ENCODE measurements at regions not wholly inside any gene's neighbourhood (a gene's known extent, or its start where the extent isn't known, plus 50 kb on each side); places are given as distances from the start of the nearest gene placed in this dataset.

GRCh38 chr11:82216927-82217570, 516.6 kb downstream of the FAM181B start:
- H3K4me1 ChIP-seq (ENCODE audit: control insufficient read depth in 2 of 3, insufficient read depth in 2 of 3, low read depth in 1 of 3, low read length in 3 of 3): no peaks in the 10 kb centered on the region
- no peak for DNase-seq
- intact Hi-C loops (cut with DNase I): no loop called here
- no peaks in the 10 kb centered on the region for H3K27me3 ChIP-seq (ENCODE audit: control insufficient read depth, insufficient read depth, low read length)
- H3K4me3 ChIP-seq (ENCODE audit: low read length in 3 of 3): no peak overlapping the region
- no peak overlapping the region for H3K9ac ChIP-seq (ENCODE audit: low read length in 3 of 3)
- H3K9me3 ChIP-seq (ENCODE audit: control insufficient read depth in 2 of 3, insufficient read depth in 1 of 3, low read length in 3 of 3): no peaks in the 10 kb centered on the region
- no peaks in the 10 kb centered on the region for H3K36me3 ChIP-seq (ENCODE audit: control insufficient read depth in 2 of 3, insufficient read depth in 3 of 3, low read length in 3 of 3)
- H3K27ac ChIP-seq (ENCODE audit: low read depth in 2 of 2, low read length in 2 of 2): no peak overlapping the region
- no peak for TF ChIP-seq CTCF (IDR thresholded peaks at IDR 0.05; ENCODE audit: borderline replicate concordance, extremely low read depth, insufficient read depth)
- FAIRE-seq: no peak

GRCh38 chr11:82210011-82210410, 523.7 kb downstream of the FAM181B start:
- intact Hi-C loops (cut with DNase I): no loop called here
- Histone ChIP-seq H3K36me3 (ENCODE audit: control insufficient read depth in 2 of 3, insufficient read depth in 3 of 3, low read length in 3 of 3) (no peaks in the 10 kb centered on the region), H3K9ac (ENCODE audit: low read length in 3 of 3) (no peak overlapping the region), H3K9me3 (ENCODE audit: control insufficient read depth in 2 of 3, insufficient read depth in 1 of 3, low read length in 3 of 3) (no peaks in the 10 kb centered on the region), H3K27me3 (ENCODE audit: control insufficient read depth, insufficient read depth, low read length) (no peaks in the 10 kb centered on the region), H3K4me1 (ENCODE audit: control insufficient read depth in 2 of 3, insufficient read depth in 2 of 3, low read depth in 1 of 3, low read length in 3 of 3) (no peaks in the 10 kb centered on the region), H3K27ac (ENCODE audit: low read depth in 2 of 2, low read length in 2 of 2) (no peak overlapping the region), H3K4me3 (ENCODE audit: low read length in 3 of 3) (no peak overlapping the region)
- FAIRE-seq (no peak), DNase-seq (no peak)
- TF ChIP-seq CTCF (IDR thresholded peaks at IDR 0.05; ENCODE audit: borderline replicate concordance, extremely low read depth, insufficient read depth): no peak

GRCh38 chr11:82195283-82195682, 538.4 kb downstream of the FAM181B start:
- no peak for FAIRE-seq
- intact Hi-C loops (cut with DNase I): no loop called here
- Histone ChIP-seq H3K36me3 (ENCODE audit: control insufficient read depth in 2 of 3, insufficient read depth in 3 of 3, low read length in 3 of 3) (no peaks in the 10 kb centered on the region), H3K27ac (ENCODE audit: low read depth in 2 of 2, low read length in 2 of 2) (no peak overlapping the region), H3K9ac (ENCODE audit: low read length in 3 of 3) (no peak overlapping the region), H3K27me3 (ENCODE audit: control insufficient read depth, insufficient read depth, low read length) (no peaks in the 10 kb centered on the region), H3K4me3 (ENCODE audit: low read length in 3 of 3) (no peak overlapping the region), H3K9me3 (ENCODE audit: control insufficient read depth in 2 of 3, insufficient read depth in 1 of 3, low read length in 3 of 3) (no peaks in the 10 kb centered on the region), H3K4me1 (ENCODE audit: control insufficient read depth in 2 of 3, insufficient read depth in 2 of 3, low read depth in 1 of 3, low read length in 3 of 3) (peaks cover 0 to 3% (median 0%) of the 10 kb centered on the region in 3 donors)
- TF ChIP-seq CTCF (IDR thresholded peaks at IDR 0.05; ENCODE audit: borderline replicate concordance, extremely low read depth, insufficient read depth): no peak
- peak in 3 of 5 donors; percentile 15 to 87 (median 78) for DNase-seq

- FAIRE-seq (no peak), DNase-seq (peak in 4 of 5 donors; percentile 23 to 48 (median 28))
- TF ChIP-seq CTCF (IDR thresholded peaks at IDR 0.05; ENCODE audit: borderline replicate concordance, extremely low read depth, insufficient read depth): no peak
- Histone ChIP-seq H3K4me1 (ENCODE audit: control insufficient read depth in 2 of 3, insufficient read depth in 2 of 3, low read depth in 1 of 3, low read length in 3 of 3) (peaks cover 0 to 3% (median 0%) of the 10 kb centered on the region in 3 donors), H3K4me3 (ENCODE audit: low read length in 3 of 3) (no peak overlapping the region), H3K27ac (ENCODE audit: low read depth in 2 of 2, low read length in 2 of 2) (no peak overlapping the region), H3K9ac (ENCODE audit: low read length in 3 of 3) (no peak overlapping the region), H3K27me3 (ENCODE audit: control insufficient read depth, insufficient read depth, low read length) (no peaks in the 10 kb centered on the region), H3K9me3 (ENCODE audit: control insufficient read depth in 2 of 3, insufficient read depth in 1 of 3, low read length in 3 of 3) (no peaks in the 10 kb centered on the region), H3K36me3 (ENCODE audit: control insufficient read depth in 2 of 3, insufficient read depth in 3 of 3, low read length in 3 of 3) (no peaks in the 10 kb centered on the region)
- intact Hi-C loops (cut with DNase I): no loop called here
Observed at GRCh38 chr11:82194521-82194920, 539.1 kb downstream of the FAM181B start.
